ENCODE measurements at regions not wholly inside any gene's neighbourhood (a gene's known extent, or its start where the extent isn't known, plus 50 kb on each side); places are given as distances from the start of the nearest gene placed in this dataset.

- no TSS peak for BruUV-seq (replicated peaks)
- H3F3A ChIP-seq (ENCODE audit: low read length, unreplicated experiment): no peaks in the 10 kb centered on the region
- H4K20me1 ChIP-seq (ENCODE audit: low read length): no peaks in the 10 kb centered on the region
- TF ChIP-seq CTCF (conservative IDR thresholded peaks at IDR 0.05; ENCODE audit: low read depth, low read length): no peak
- no peak for TF ChIP-seq EZH2phosphoT487 (IDR thresholded peaks at IDR 0.05; ENCODE audit: borderline replicate concordance, low read length)
- TF ChIP-seq EZH2 (IDR thresholded peaks at IDR 0.05; ENCODE audit: low read length, unreplicated experiment): no peak
- H2AFZ ChIP-seq (ENCODE audit: low read length): no peak overlapping the region
- no peak overlapping the region for H3K4me3 ChIP-seq (ENCODE audit: low read length)
- no peaks in the 10 kb centered on the region for H3K27me3 ChIP-seq (ENCODE audit: low read length)
- H3K27ac ChIP-seq (ENCODE audit: low read length): no peak overlapping the region
- intact Hi-C loops (cut with micrococcal nuclease): no loop called here
- no peak overlapping the region for H3K9ac ChIP-seq (ENCODE audit: low read length)
- H3K36me3 ChIP-seq (ENCODE audit: low read depth, low read length): no peaks in the 10 kb centered on the region
- no peaks in the 10 kb centered on the region for H3K79me2 ChIP-seq (ENCODE audit: low read length)
- ChIA-PET POLR2A (ENCODE audit: unreplicated experiment) (no interaction called here), CTCF (interaction anchor here (0.7 kb wide), 1 partner anchor 150 kb away, joined by 3 read pairs; no protein-coding TSS in a partner anchor)
- ATAC-seq (no peak), DNase-seq (no peak)
- H3K4me1 ChIP-seq (ENCODE audit: insufficient read depth, low read length): no peaks in the 10 kb centered on the region
- no peak overlapping the region for H3K4me2 ChIP-seq (ENCODE audit: low read length)
- no peaks in the 10 kb centered on the region for H3K9me2 ChIP-seq (replicated peaks; ENCODE audit: low read length)
- no peaks in the 10 kb centered on the region for H3K9me3 ChIP-seq (ENCODE audit: low read length)
These were observed 880.1 kb downstream of the DNAJB9 start for GRCh38 chr7:109449760-109450159.

GRCh38 chr7:109456116-109456515 is 886.4 kb downstream of the DNAJB9 start:
- H3K4me1 ChIP-seq (ENCODE audit: insufficient read depth, low read length): no peaks in the 10 kb centered on the region
- ATAC-seq (no peak), DNase-seq (no peak)
- no peaks in the 10 kb centered on the region for H3K9me2 ChIP-seq (replicated peaks; ENCODE audit: low read length)
- H4K20me1 ChIP-seq (ENCODE audit: low read length): no peaks in the 10 kb centered on the region
- BruUV-seq (replicated peaks): no TSS peak
- no peak overlapping the region for H3K4me3 ChIP-seq (ENCODE audit: low read length)
- no peaks in the 10 kb centered on the region for H3K9me3 ChIP-seq (ENCODE audit: low read length)
- ChIA-PET CTCF (no interaction called here), POLR2A (ENCODE audit: unreplicated experiment) (no interaction called here)
- H2AFZ ChIP-seq (ENCODE audit: low read length): no peak overlapping the region
- no peaks in the 10 kb centered on the region for H3K27me3 ChIP-seq (ENCODE audit: low read length)
- no peak overlapping the region for H3K9ac ChIP-seq (ENCODE audit: low read length)
- intact Hi-C loops (cut with micrococcal nuclease): no loop called here
- no peak overlapping the region for H3K4me2 ChIP-seq (ENCODE audit: low read length)
- TF ChIP-seq EZH2phosphoT487 (IDR thresholded peaks at IDR 0.05; ENCODE audit: borderline replicate concordance, low read length): no peak
- no peak for TF ChIP-seq CTCF (conservative IDR thresholded peaks at IDR 0.05; ENCODE audit: low read depth, low read length)
- no peak for TF ChIP-seq EZH2 (IDR thresholded peaks at IDR 0.05; ENCODE audit: low read length, unreplicated experiment)
- no peaks in the 10 kb centered on the region for H3F3A ChIP-seq (ENCODE audit: low read length, unreplicated experiment)
- H3K27ac ChIP-seq (ENCODE audit: low read length): no peak overlapping the region
- H3K79me2 ChIP-seq (ENCODE audit: low read length): no peaks in the 10 kb centered on the region
- H3K36me3 ChIP-seq (ENCODE audit: low read depth, low read length): no peaks in the 10 kb centered on the region

- Histone ChIP-seq H3K36me3 (ENCODE audit: low read depth, low read length) (no peaks in the 10 kb centered on the region), H3K27ac (ENCODE audit: low read length) (no peak overlapping the region), H3K9me2 (replicated peaks; ENCODE audit: low read length) (no peaks in the 10 kb centered on the region), H3K4me3 (ENCODE audit: low read length) (no peak overlapping the region), H3K9ac (ENCODE audit: low read length) (no peak overlapping the region), H4K20me1 (ENCODE audit: low read length) (no peaks in the 10 kb centered on the region), H3F3A (ENCODE audit: low read length, unreplicated experiment) (no peaks in the 10 kb centered on the region), H3K9me3 (ENCODE audit: low read length) (no peaks in the 10 kb centered on the region), H3K4me2 (ENCODE audit: low read length) (no peak overlapping the region), H3K79me2 (ENCODE audit: low read length) (no peaks in the 10 kb centered on the region), H3K4me1 (ENCODE audit: insufficient read depth, low read length) (no peaks in the 10 kb centered on the region), H2AFZ (ENCODE audit: low read length) (no peak overlapping the region), H3K27me3 (ENCODE audit: low read length) (no peaks in the 10 kb centered on the region)
- no TSS peak for BruUV-seq (replicated peaks)
- intact Hi-C loops (cut with micrococcal nuclease): no loop called here
- no peak for ATAC-seq
- TF ChIP-seq EZH2 (IDR thresholded peaks at IDR 0.05; ENCODE audit: low read length, unreplicated experiment): no peak
- TF ChIP-seq EZH2phosphoT487 (IDR thresholded peaks at IDR 0.05; ENCODE audit: borderline replicate concordance, low read length): no peak
- no peak for TF ChIP-seq CTCF (conservative IDR thresholded peaks at IDR 0.05; ENCODE audit: low read depth, low read length)
- CTCF ChIA-PET: no interaction called here
- POLR2A ChIA-PET (ENCODE audit: unreplicated experiment): no interaction called here
- no peak for DNase-seq
These were observed 890.6 kb downstream of the DNAJB9 start for GRCh38 chr7:109460296-109460695.

Data from PC-3 (cell line).